GM12878 (cell line): ENCODE measurements at regions not wholly inside any gene's neighbourhood (a gene's known extent, or its start where the extent isn't known, plus 50 kb on each side); places are given as distances from the start of the nearest gene placed in this dataset.

Experiments used
- EP300 ChIP-seq, 2 experiments: fragments of 150-350 bp in 1 of 2; IDR thresholded peaks; 2 replicates each; pipeline ENCODE4 v1.6.1; 2011 to 2012; ENCODE audit warnings: low read depth in 2 of 2, low read length in 2 of 2, borderline replicate concordance in 1 of 2, improper control_type of control experiment in 1 of 2, inconsistent platforms in 1 of 2; ENCODE audit not compliant: control insufficient read depth in 1 of 2
- MTA2 ChIP-seq: fragments of 450-650 bp; IDR thresholded peaks from 2 replicates; pipeline ENCODE4 v1.6.1; 2016; ENCODE audit warnings: low read depth, mild to moderate bottlenecking, moderate library complexity
- POLR2A ChIP-seq: IDR thresholded peaks from 2 replicates; pipeline ENCODE4 v1.6.1; 2011; ENCODE audit warnings: low read depth, mild to moderate bottlenecking, low read length
- POLR2AphosphoS5 ChIP-seq: IDR thresholded peaks from 2 replicates; pipeline ENCODE4 v1.6.1; 2011; ENCODE audit warnings: mild to moderate bottlenecking, low read length, inconsistent platforms
- TF ChIP-seq, protein P1 (sequence below), 3 experiments: IDR thresholded peaks in 2 of 3; conservative IDR thresholded peaks in 1 of 3; 2 replicates each; pipeline ENCODE4 v1.5.1; 2011; ENCODE audit warnings: low read depth in 3 of 3, low read length in 3 of 3, mild to moderate bottlenecking in 3 of 3, control low read depth in 2 of 3, moderate library complexity in 2 of 3, inconsistent platforms in 1 of 3, mixed read lengths in 1 of 3; ENCODE audit not compliant: control insufficient read depth in 2 of 3, insufficient read depth in 1 of 3; ENCODE audit errors: extremely low read depth in 1 of 3

DNA sequence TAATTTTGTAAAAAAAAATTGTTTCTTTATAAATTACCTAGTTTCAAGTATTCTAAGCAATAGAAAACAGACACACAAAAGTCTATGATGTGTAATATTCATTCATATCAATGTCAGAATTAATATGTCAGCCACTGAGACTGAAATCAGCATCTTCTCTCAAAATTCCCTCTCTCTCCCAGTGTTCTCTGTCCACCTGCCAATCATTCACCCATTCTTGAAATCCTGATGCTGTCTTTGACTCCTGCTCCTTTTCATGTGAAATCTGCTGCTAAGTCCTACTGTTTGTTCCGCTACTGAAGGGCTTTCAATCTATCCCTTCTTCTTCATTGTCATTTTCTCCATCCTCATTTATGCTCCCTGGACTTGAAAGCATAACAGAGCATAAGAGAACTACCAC is 257.9 kb downstream of the SATB2 start:
- no peak for TF ChIP-seq POLR2AphosphoS5
- TF ChIP-seq, protein P1, sequence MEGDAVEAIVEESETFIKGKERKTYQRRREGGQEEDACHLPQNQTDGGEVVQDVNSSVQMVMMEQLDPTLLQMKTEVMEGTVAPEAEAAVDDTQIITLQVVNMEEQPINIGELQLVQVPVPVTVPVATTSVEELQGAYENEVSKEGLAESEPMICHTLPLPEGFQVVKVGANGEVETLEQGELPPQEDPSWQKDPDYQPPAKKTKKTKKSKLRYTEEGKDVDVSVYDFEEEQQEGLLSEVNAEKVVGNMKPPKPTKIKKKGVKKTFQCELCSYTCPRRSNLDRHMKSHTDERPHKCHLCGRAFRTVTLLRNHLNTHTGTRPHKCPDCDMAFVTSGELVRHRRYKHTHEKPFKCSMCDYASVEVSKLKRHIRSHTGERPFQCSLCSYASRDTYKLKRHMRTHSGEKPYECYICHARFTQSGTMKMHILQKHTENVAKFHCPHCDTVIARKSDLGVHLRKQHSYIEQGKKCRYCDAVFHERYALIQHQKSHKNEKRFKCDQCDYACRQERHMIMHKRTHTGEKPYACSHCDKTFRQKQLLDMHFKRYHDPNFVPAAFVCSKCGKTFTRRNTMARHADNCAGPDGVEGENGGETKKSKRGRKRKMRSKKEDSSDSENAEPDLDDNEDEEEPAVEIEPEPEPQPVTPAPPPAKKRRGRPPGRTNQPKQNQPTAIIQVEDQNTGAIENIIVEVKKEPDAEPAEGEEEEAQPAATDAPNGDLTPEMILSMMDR (IDR thresholded peaks at IDR 0.05 in 2 of 3, conservative IDR thresholded peaks at IDR 0.05 in 1 of 3; ENCODE audit: control insufficient read depth in 2 of 3, extremely low read depth in 1 of 3, insufficient read depth in 1 of 3, low read depth in 3 of 3, low read length in 3 of 3): no peak
- no peak for TF ChIP-seq EP300 (IDR thresholded peaks at IDR 0.05; ENCODE audit: borderline replicate concordance in 1 of 2, control insufficient read depth in 1 of 2, low read depth in 2 of 2, low read length in 2 of 2)
- TF ChIP-seq MTA2: no peak
- no peak for TF ChIP-seq POLR2A
